Kasumi-1 (cell line): ENCODE measurements at regions not wholly inside any gene's neighbourhood (a gene's known extent, or its start where the extent isn't known, plus 50 kb on each side); places are given as distances from the start of the nearest gene placed in this dataset.

Experiments
- DNase-seq, 2 experiments: peaks; one replicate each; lab custom pipeline; 2025; lab: John Stamatoyannopoulos, UW

GRCh38 chr5:125384071-125384470 is 637.6 kb upstream of the ZNF608 start:
- no peak for DNase-seq

- peak; percentile 15 to 45 for DNase-seq
Observed at GRCh38 chr5:125390326-125390725, 643.9 kb upstream of the ZNF608 start.

GRCh38 chr5:125393221-125393815 is 646.9 kb upstream of the ZNF608 start:
- no peak for DNase-seq

GRCh38 chr5:125394661-125395280 is 648.3 kb upstream of the ZNF608 start:
- no peak for DNase-seq

GRCh38 chr5:125396462-125396861 is 650.0 kb upstream of the ZNF608 start:
- DNase-seq: no peak

GRCh38 chr5:125398466-125398865 is 652.0 kb upstream of the ZNF608 start:
- DNase-seq: no peak

- DNase-seq: no peak
Observed at GRCh38 chr5:125399885-125400284, 653.4 kb upstream of the ZNF608 start.

GRCh38 chr5:125401724-125402622 is 655.5 kb upstream of the ZNF608 start:
- no peak for DNase-seq

- no peak for DNase-seq
Observed at GRCh38 chr5:125402787-125403186, 656.3 kb upstream of the ZNF608 start.

- no peak for DNase-seq
Observed at GRCh38 chr5:125404056-125404455, 657.6 kb upstream of the ZNF608 start.

GRCh38 chr5:125408448-125409233 is 662.2 kb upstream of the ZNF608 start:
- DNase-seq: peak in 1 of 2 experiments; percentile 15

- no peak for DNase-seq
Observed at GRCh38 chr5:125409234-125409860, 662.9 kb upstream of the ZNF608 start.

- no peak for DNase-seq
Observed at GRCh38 chr5:125409861-125410536, 663.6 kb upstream of the ZNF608 start.

- no peak for DNase-seq
Observed at GRCh38 chr5:125410537-125411070, 664.2 kb upstream of the ZNF608 start.

GRCh38 chr5:125411071-125411743 is 664.8 kb upstream of the ZNF608 start:
- peak; percentile 7 to 18 for DNase-seq

GRCh38 chr5:125411744-125412560 is 665.5 kb upstream of the ZNF608 start:
- DNase-seq: no peak

GRCh38 chr5:125412561-125413495 is 666.4 kb upstream of the ZNF608 start:
- DNase-seq: no peak
